ENCODE measurements at regions not wholly inside any gene's neighbourhood (a gene's known extent, or its start where the extent isn't known, plus 50 kb on each side); places are given as distances from the start of the nearest gene placed in this dataset.

GRCh38 chr16:64596196-64596595 lies 525.7 kb downstream of the CDH11 start:
- H3K27me3 ChIP-seq (ENCODE audit: control insufficient read depth, insufficient read depth, low read length): no peaks in the 10 kb centered on the region
- TF ChIP-seq CTCF (IDR thresholded peaks at IDR 0.05): no peak
- no peak for TF ChIP-seq POLR2AphosphoS5 (IDR thresholded peaks at IDR 0.05; ENCODE audit: low read depth, low read length)
- TF ChIP-seq TCF7L2 (IDR thresholded peaks at IDR 0.05; ENCODE audit: low read depth, low read length): no peak
- CTCF ChIA-PET: no interaction called here
- H3K27ac ChIP-seq (ENCODE audit: low read length): no peak overlapping the region
- no peaks in the 10 kb centered on the region for H3K4me1 ChIP-seq (ENCODE audit: control insufficient read depth, insufficient read depth, low read length)
- DNase-seq (ENCODE audit: low read depth, low spot score) (no peak), ATAC-seq (no peak)
- intact Hi-C loops (cut with micrococcal nuclease; ENCODE audit: unreplicated experiment) (no loop called here), in situ Hi-C loops (cut with HindIII; ENCODE audit: low pct_unique_long_range_greater_than_20kb, low sequenced_read_pairs) (no loop called here)
- no peaks in the 10 kb centered on the region for H3K9me3 ChIP-seq (ENCODE audit: control insufficient read depth, insufficient read depth, low read depth, low read length)
- no peaks in the 10 kb centered on the region for H3K36me3 ChIP-seq (ENCODE audit: control insufficient read depth, insufficient read depth, low read length)
- no peak overlapping the region for H3K4me3 ChIP-seq (ENCODE audit: low read depth in 2 of 2, low read length in 2 of 2)
- POLR2A ChIA-PET: no interaction called here
- no TSS peak for BruUV-seq (replicated peaks)

- ChIA-PET POLR2A (no interaction called here), CTCF (no interaction called here)
- ATAC-seq (no peak), DNase-seq (ENCODE audit: low read depth, low spot score) (no peak)
- Histone ChIP-seq H3K27ac (ENCODE audit: low read length) (no peak overlapping the region), H3K4me3 (ENCODE audit: low read depth in 2 of 2, low read length in 2 of 2) (no peak overlapping the region), H3K36me3 (ENCODE audit: control insufficient read depth, insufficient read depth, low read length) (no peaks in the 10 kb centered on the region), H3K4me1 (ENCODE audit: control insufficient read depth, insufficient read depth, low read length) (no peaks in the 10 kb centered on the region), H3K27me3 (ENCODE audit: control insufficient read depth, insufficient read depth, low read length) (no peaks in the 10 kb centered on the region), H3K9me3 (ENCODE audit: control insufficient read depth, insufficient read depth, low read depth, low read length) (no peaks in the 10 kb centered on the region)
- in situ Hi-C loops (cut with HindIII; ENCODE audit: low pct_unique_long_range_greater_than_20kb, low sequenced_read_pairs) (no loop called here), intact Hi-C loops (cut with micrococcal nuclease; ENCODE audit: unreplicated experiment) (no loop called here)
- no peak for TF ChIP-seq TCF7L2 (IDR thresholded peaks at IDR 0.05; ENCODE audit: low read depth, low read length)
- no peak for TF ChIP-seq SIN3A (IDR thresholded peaks at IDR 0.05; ENCODE audit: borderline replicate concordance, insufficient read depth, low read depth, low read length)
- no peak for TF ChIP-seq CTCF (IDR thresholded peaks at IDR 0.05)
- no peak for TF ChIP-seq POLR2AphosphoS5 (IDR thresholded peaks at IDR 0.05; ENCODE audit: low read depth, low read length)
- TF ChIP-seq REST (IDR thresholded peaks at IDR 0.05; ENCODE audit: insufficient read depth in 1 of 2, low read depth in 2 of 2, low read length in 1 of 2): no peak
- no TSS peak for BruUV-seq (replicated peaks)
Measured at GRCh38 chr16:64590513-64590912, 531.4 kb downstream of the CDH11 start.

GRCh38 chr16:64589836-64590235 lies 532.0 kb downstream of the CDH11 start:
- TF ChIP-seq CTCF (IDR thresholded peaks at IDR 0.05) (no peak), POLR2AphosphoS5 (IDR thresholded peaks at IDR 0.05; ENCODE audit: low read depth, low read length) (no peak)
- in situ Hi-C loops (cut with HindIII; ENCODE audit: low pct_unique_long_range_greater_than_20kb, low sequenced_read_pairs) (no loop called here), intact Hi-C loops (cut with micrococcal nuclease; ENCODE audit: unreplicated experiment) (no loop called here)
- no TSS peak for BruUV-seq (replicated peaks)
- DNase-seq (ENCODE audit: low read depth, low spot score) (no peak), ATAC-seq (no peak)
- ChIA-PET POLR2A (no interaction called here), CTCF (no interaction called here)
- Histone ChIP-seq H3K27me3 (ENCODE audit: control insufficient read depth, insufficient read depth, low read length) (no peaks in the 10 kb centered on the region), H3K27ac (ENCODE audit: low read length) (no peak overlapping the region), H3K36me3 (ENCODE audit: control insufficient read depth, insufficient read depth, low read length) (no peaks in the 10 kb centered on the region), H3K4me3 (ENCODE audit: low read depth in 2 of 2, low read length in 2 of 2) (no peak overlapping the region), H3K9me3 (ENCODE audit: control insufficient read depth, insufficient read depth, low read depth, low read length) (no peaks in the 10 kb centered on the region), H3K4me1 (ENCODE audit: control insufficient read depth, insufficient read depth, low read length) (no peaks in the 10 kb centered on the region)
